Skeletal muscle satellite cell (primary cell): ENCODE measurements at regions not wholly inside any gene's neighbourhood (a gene's known extent, or its start where the extent isn't known, plus 50 kb on each side); places are given as distances from the start of the nearest gene placed in this dataset.
"Not testable (repeated sequence)": the region's sequence is repeated elsewhere in the genome, so short reads cannot be mapped to it uniquely, and the experiment has no call there.

Experiments used
- H3K27me3 ChIP-seq: 2 replicates; pipeline ENCODE4 v1.7.0; 2013; ENCODE audit warnings: low read length; ENCODE audit not compliant: control insufficient read depth, insufficient read depth
- H3K36me3 ChIP-seq: 2 replicates; pipeline ENCODE4 v1.7.0; 2013; ENCODE audit warnings: mild to moderate bottlenecking, control low read depth, low read length; ENCODE audit not compliant: insufficient read depth
- H3K4me1 ChIP-seq: 2 replicates; pipeline ENCODE4 v1.7.0; 2013; ENCODE audit warnings: low read length; ENCODE audit not compliant: control insufficient read depth, insufficient read depth
- H3K4me2 ChIP-seq: 2 replicates; pipeline ENCODE4 v1.7.0; 2013; ENCODE audit warnings: mild to moderate bottlenecking, low read length
- H3K4me3 ChIP-seq: 2 replicates; pipeline ENCODE4 v1.7.0; 2013; ENCODE audit warnings: low read length
- H3K9ac ChIP-seq: 2 replicates; pipeline ENCODE4 v1.7.0; 2013; ENCODE audit warnings: mild to moderate bottlenecking, low read depth, low read length, moderate library complexity
- H3K9me3 ChIP-seq: replicated peaks from 2 replicates; pipeline ENCODE4 v1.7.0; 2013; ENCODE audit warnings: mild to moderate bottlenecking, control low read depth, low read length

DNA sequence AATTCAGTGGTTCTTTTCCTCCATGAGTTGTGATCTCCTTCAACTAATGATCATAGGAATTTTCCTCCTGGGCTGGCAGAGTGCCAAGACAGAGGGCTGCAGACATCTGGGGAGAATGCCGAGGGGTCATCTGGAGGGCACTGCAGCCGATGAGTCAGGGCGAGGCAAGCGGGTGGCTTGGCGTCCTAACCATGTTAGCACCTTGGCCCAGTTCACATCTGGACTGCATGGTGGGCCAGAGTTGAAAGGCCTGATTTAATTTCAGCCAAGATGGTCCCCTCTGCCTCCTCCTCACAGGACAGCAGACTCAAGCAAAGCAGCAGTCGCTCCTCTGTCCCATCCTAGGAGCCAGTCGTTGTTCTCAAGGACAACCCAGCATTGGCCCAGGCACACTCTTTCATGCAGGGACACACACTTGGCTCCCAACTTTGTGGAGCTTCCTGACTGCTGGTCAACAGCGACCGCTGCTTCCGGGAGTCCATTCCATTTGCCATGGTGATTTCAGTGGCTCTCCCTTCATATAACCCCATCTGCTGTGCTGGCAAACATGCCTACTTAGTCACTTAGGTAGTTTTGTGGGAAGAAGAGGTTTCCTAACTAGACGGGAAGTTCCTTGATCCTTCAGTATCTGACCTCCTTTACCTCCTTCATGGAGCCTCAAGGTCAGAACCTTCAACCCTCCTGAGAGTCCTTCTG, 161.8 kb downstream of the TTC8 start:
- no peaks in the 10 kb centered on the region for H3K9me3 ChIP-seq
- no peaks in the 10 kb centered on the region for H3K27me3 ChIP-seq
- H3K9ac ChIP-seq, result no peak overlapping the region
- peaks cover 12% of the 10 kb centered on the region for H3K4me1 ChIP-seq
- H3K4me3 ChIP-seq, result no peak overlapping the region
- H3K4me2 ChIP-seq, result no peak overlapping the region
- no peaks in the 10 kb centered on the region for H3K36me3 ChIP-seq

GRCh38 chr14:88986908-88987307, 162.5 kb downstream of the TTC8 start:
- not testable (repeated sequence) for H3K9me3 ChIP-seq, H3K27me3 ChIP-seq, H3K36me3 ChIP-seq, H3K4me3 ChIP-seq, H3K4me2 ChIP-seq, H3K9ac ChIP-seq
- peaks cover 12% of the 10 kb centered on the region for H3K4me1 ChIP-seq

DNA sequence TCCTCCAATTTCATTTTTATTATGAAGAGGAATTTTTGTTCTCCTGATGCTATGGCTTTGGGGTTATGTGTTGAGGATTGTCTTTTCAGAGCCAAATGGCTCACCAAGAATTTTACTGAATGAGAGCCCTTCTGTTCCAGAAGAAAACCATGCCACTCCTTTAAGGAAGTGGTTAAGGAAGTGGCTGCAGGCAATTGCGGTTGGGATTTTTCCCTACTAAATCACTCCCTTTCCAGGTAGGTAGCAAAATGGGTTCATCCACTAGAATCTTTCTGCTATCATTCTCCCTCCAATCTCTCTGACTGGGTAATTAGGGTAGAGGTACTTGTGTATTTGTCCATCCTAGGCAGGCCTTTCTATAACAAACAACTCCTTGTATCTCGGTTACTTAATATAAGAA, 163.1 kb downstream of the TTC8 start:
- Histone ChIP-seq H3K4me2 (no peak overlapping the region), H3K27me3 (peaks cover 2% of the 10 kb centered on the region), H3K4me1 (peaks cover 12% of the 10 kb centered on the region), H3K9ac (no peak overlapping the region), H3K36me3 (no peaks in the 10 kb centered on the region), H3K4me3 (no peak overlapping the region), H3K9me3 (no peaks in the 10 kb centered on the region)

DNA sequence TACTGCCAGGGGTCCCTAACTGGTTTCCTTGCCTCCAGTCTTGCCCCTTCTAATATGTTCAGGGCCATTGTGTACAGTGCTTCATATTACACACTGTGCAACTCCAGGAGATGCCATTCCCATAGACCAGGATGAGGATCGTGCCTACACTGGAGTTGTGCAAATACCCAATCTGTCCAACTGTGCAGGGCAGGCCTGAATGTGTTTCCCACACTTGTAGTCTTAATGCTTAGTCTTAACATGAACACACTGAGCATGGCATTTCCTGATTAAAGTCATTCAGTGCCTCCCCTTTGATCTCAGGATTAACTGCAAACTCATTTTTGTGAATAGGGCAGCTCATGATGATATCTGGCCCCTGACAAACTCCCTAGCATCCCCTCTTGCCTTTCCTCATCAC, 165.5 kb downstream of the TTC8 start:
- no peak overlapping the region for H3K9ac ChIP-seq
- H3K4me1 ChIP-seq, result peaks cover 7% of the 10 kb centered on the region
- H3K27me3 ChIP-seq, result peaks cover 2% of the 10 kb centered on the region
- H3K9me3 ChIP-seq, result no peaks in the 10 kb centered on the region
- no peaks in the 10 kb centered on the region for H3K36me3 ChIP-seq
- H3K4me2 ChIP-seq, result no peak overlapping the region
- H3K4me3 ChIP-seq, result no peak overlapping the region

DNA sequence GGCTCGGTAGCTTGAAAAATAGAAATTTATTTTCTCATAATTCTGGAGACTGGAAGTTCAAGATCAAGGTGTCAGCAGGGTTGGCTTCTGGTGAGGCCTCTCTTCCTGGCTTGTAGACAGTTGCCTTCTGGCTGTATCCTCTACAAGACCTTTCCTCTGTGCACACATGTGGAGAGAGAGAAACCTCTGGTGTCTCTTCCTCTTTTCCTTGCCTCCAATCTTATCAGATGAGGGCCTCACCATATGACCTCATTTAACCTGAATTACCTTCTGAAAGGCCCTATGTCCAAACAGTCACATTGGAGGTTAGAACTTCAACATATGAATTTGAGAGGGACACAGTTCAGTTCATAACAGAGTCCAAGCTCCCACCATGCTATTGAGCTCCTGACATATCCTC, 166.4 kb downstream of the TTC8 start:
- no peak overlapping the region for H3K9ac ChIP-seq
- no peak overlapping the region for H3K4me2 ChIP-seq
- no peaks in the 10 kb centered on the region for H3K36me3 ChIP-seq
- H3K4me1 ChIP-seq, result peaks cover 14% of the 10 kb centered on the region
- no peaks in the 10 kb centered on the region for H3K9me3 ChIP-seq
- H3K27me3 ChIP-seq, result peaks cover 2% of the 10 kb centered on the region
- no peak overlapping the region for H3K4me3 ChIP-seq

GRCh38 chr14:88992011-88992410, 167.6 kb downstream of the TTC8 start:
- peaks cover 2% of the 10 kb centered on the region for H3K27me3 ChIP-seq
- no peaks in the 10 kb centered on the region for H3K36me3 ChIP-seq
- no peak overlapping the region for H3K4me3 ChIP-seq
- peaks cover 10% of the 10 kb centered on the region for H3K4me1 ChIP-seq
- no peak overlapping the region for H3K4me2 ChIP-seq
- no peaks in the 10 kb centered on the region for H3K9me3 ChIP-seq
- H3K9ac ChIP-seq, result no peak overlapping the region

DNA sequence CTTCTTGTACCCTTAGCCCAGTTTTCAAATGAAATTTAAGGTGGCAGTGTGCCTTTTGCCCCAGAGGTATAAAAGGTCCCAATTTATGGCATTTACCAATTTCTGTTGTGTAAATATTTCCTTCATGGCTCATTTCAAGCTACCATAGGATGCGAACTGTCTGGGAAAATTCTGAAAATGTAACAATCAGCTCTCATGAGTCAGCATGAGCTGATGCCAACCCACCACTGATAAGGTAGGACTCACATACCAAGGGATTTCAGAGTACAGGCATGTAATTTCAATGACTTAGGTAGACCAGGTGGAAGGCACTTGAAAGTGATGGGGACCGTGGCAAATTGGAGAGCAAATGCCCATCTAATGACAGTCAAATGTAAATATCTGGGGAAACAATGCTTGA, 169.5 kb downstream of the TTC8 start:
- H3K36me3 ChIP-seq, result no peaks in the 10 kb centered on the region
- H3K9ac ChIP-seq, result no peak overlapping the region
- H3K4me2 ChIP-seq, result no peak overlapping the region
- H3K27me3 ChIP-seq, result peaks cover 2% of the 10 kb centered on the region
- H3K4me3 ChIP-seq, result no peak overlapping the region
- H3K9me3 ChIP-seq, result no peaks in the 10 kb centered on the region
- peaks cover 10% of the 10 kb centered on the region for H3K4me1 ChIP-seq

DNA sequence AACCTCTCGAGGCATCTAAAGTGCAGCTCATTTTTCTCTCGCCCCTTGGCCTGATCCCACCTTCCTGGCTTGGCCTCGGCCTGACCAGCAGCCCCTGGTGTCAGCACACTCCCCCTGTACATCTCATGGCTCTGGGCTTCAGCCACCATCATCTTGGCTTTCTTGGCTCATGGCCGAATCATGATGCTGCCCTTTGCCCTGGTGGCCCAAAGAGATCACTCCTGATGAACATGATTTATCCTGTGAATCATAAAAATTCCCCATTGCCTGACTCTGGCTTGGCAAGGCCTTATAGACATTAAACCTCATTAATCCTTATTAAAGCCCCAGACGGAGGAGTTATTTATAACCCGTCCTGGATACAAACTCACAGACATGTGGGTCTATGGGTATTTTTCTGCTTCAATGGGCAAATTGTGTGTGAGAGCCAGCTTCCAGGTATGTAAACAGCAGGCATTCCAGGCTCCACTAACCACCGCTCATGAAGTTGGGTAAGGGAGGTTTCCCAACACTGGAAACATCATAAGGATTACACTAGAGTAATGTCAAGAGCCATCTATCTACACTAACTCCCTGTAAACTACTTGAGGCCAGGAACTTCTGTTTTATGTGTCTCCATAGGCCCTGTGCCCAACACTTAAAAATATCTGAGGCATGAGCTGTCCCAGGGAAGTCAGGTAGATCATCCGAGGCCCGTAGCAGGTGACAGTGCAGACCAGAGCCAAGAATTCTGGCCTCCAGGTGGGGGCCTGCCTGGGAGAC, 171.2 kb downstream of the TTC8 start:
- Histone ChIP-seq H3K9me3 (peaks cover 6% of the 10 kb centered on the region), H3K36me3 (no peaks in the 10 kb centered on the region), H3K4me3 (no peak overlapping the region), H3K9ac (no peak overlapping the region), H3K4me2 (no peak overlapping the region), H3K4me1 (peaks cover 13% of the 10 kb centered on the region), H3K27me3 (peaks cover 2% of the 10 kb centered on the region)

DNA sequence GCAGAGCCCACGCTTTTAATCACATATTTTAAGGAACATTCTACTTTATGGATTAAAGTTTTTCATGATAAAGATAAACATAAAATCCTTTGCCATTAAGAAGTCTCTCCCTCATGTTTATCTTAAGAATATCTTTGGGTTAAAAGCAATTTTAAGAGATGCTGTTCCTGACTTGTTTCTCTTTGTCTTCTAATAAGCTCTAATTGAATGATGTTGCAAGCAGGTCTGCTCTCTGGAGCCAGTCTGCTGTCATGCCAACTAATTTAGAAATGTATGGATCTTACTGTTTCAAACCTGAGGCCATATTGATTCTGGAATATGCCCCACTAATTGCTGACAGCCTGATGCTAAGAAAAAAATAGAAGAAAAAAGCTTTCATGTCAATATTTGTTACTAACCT, 173.6 kb downstream of the TTC8 start:
- Histone ChIP-seq H3K4me2 (no peak overlapping the region), H3K36me3 (no peaks in the 10 kb centered on the region), H3K9me3 (peaks cover 6% of the 10 kb centered on the region), H3K27me3 (no peaks in the 10 kb centered on the region), H3K9ac (no peak overlapping the region), H3K4me1 (peaks cover 23% of the 10 kb centered on the region), H3K4me3 (no peak overlapping the region)

DNA sequence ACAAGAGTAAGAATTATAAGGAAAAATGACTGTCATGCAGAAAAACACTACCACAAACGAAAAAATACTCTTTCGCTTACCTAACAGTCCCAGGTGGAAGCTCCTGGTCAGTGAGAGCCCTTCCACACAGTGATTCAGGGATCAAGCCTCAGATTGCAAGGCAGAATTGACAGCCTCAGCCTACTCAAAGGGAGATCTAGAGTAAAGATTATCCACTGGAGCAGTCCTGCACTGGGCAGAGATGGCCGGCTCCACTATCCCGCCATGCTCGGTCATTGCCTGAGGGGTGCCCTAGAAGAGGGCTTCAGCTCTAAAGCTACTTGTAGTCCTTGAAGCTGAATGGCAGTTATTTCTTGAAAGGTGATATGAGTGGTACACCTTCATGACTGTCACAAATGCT, 174.7 kb downstream of the TTC8 start:
- Histone ChIP-seq H3K4me1 (peaks cover 23% of the 10 kb centered on the region), H3K9me3 (peaks cover 6% of the 10 kb centered on the region), H3K36me3 (no peaks in the 10 kb centered on the region), H3K27me3 (no peaks in the 10 kb centered on the region), H3K4me3 (no peak overlapping the region), H3K4me2 (no peak overlapping the region), H3K9ac (no peak overlapping the region)

DNA sequence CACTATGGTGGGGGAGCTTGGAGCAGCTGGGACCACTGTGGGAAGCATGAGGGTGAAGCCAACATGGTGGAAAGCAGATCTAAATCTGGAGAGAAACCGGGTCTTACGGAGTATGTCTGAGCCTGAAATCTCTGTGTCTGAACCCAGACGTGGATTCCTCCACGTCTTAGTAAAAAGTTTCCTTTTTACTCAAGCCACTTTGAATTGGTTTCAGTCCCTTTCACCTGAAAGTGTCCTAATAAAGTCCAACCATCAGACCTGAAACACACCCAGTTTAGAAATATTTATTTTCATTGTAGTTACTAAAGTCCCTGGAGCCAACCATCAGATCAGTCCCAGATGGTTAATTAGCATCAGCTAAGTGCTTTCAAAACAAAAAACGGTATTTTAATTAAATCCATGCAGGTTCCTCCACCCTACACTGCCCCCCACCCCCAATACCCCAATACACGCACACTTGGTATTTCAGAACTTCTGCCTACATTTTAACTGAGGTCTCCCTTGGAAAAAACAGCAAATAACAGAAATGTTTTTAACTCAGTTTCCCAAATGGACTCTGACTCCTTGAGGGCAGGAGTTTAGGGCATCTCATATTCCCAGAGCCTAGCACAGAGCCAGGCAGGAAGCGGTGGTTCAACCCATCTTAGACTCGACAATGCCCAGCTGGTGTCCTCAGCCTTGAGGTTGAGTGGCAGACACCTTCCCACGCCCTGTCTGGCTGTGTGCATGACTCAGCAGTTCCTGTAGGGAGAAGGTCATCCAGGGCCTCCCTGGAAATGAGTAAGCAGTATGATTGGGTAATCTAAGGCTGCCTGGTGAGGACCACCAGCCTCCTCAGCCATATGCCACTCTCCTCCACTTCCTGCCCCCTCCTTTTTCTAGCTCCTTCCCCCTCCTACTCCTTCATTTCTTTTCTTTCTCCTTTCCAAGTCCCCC, 175.8 kb downstream of the TTC8 start:
- no peaks in the 10 kb centered on the region for H3K27me3 ChIP-seq
- no peaks in the 10 kb centered on the region for H3K36me3 ChIP-seq
- peak overlapping the region; percentile 37 for H3K4me2 ChIP-seq
- H3K9ac ChIP-seq, result peak overlapping the region; percentile 11
- H3K4me1 ChIP-seq, result peaks cover 22% of the 10 kb centered on the region
- H3K9me3 ChIP-seq, result peaks cover 6% of the 10 kb centered on the region
- no peak overlapping the region for H3K4me3 ChIP-seq
